ENCODE measurements at regions not wholly inside any gene's neighbourhood (a gene's known extent, or its start where the extent isn't known, plus 50 kb on each side); places are given as distances from the start of the nearest gene placed in this dataset.

- Histone ChIP-seq H3K9ac (ENCODE audit: insufficient read depth, low read length) (no peak overlapping the region), H3K9me3 (ENCODE audit: control insufficient read depth, insufficient read depth, low read depth, low read length) (no peaks in the 10 kb centered on the region), H3K4me3 (replicated peaks in 1 of 4; ENCODE audit: control extremely low read depth in 1 of 4, insufficient read depth in 1 of 4, low read depth in 3 of 4, low read length in 4 of 4) (no peak overlapping the region), H3K36me3 (ENCODE audit: control insufficient read depth, insufficient read depth, low read length) (no peaks in the 10 kb centered on the region), H3K27ac (ENCODE audit: insufficient read depth, low read length) (no peak overlapping the region), H3K4me1 (ENCODE audit: control insufficient read depth, extremely low read depth, insufficient read depth, low read length) (no peaks in the 10 kb centered on the region), H3K79me2 (ENCODE audit: control insufficient read depth, insufficient read depth, low read length) (no peaks in the 10 kb centered on the region), H3K4me2 (ENCODE audit: extremely low read depth, insufficient read depth, low read length) (no peak overlapping the region), H3K27me3 (ENCODE audit: control insufficient read depth, insufficient read depth, low read length) (peaks cover 3% of the 10 kb centered on the region), H4K20me1 (ENCODE audit: control insufficient read depth, extremely low read depth, insufficient read depth, low read length) (no peaks in the 10 kb centered on the region), H2AFZ (ENCODE audit: low read length) (no peak overlapping the region)
- no peak for DNase-seq (ENCODE audit: low read depth in 2 of 2)
- TF ChIP-seq CTCF (conservative IDR thresholded peaks at IDR 0.05 in 1 of 2, IDR thresholded peaks at IDR 0.05 in 1 of 2; ENCODE audit: low read depth in 1 of 2, low read length in 2 of 2): no peak
- no peak for TF ChIP-seq EZH2 (IDR thresholded peaks at IDR 0.05; ENCODE audit: low read length, missing control alignments)
Measured at GRCh38 chr5:37966291-37966690, 126.5 kb upstream of the GDNF start.

- Histone ChIP-seq H3K36me3 (ENCODE audit: control insufficient read depth, insufficient read depth, low read length) (no peaks in the 10 kb centered on the region), H2AFZ (ENCODE audit: low read length) (no peak overlapping the region), H4K20me1 (ENCODE audit: control insufficient read depth, extremely low read depth, insufficient read depth, low read length) (no peaks in the 10 kb centered on the region), H3K4me1 (ENCODE audit: control insufficient read depth, extremely low read depth, insufficient read depth, low read length) (no peaks in the 10 kb centered on the region), H3K4me2 (ENCODE audit: extremely low read depth, insufficient read depth, low read length) (no peak overlapping the region), H3K9ac (ENCODE audit: insufficient read depth, low read length) (no peak overlapping the region), H3K4me3 (replicated peaks in 1 of 4; ENCODE audit: control extremely low read depth in 1 of 4, insufficient read depth in 1 of 4, low read depth in 3 of 4, low read length in 4 of 4) (no peak overlapping the region), H3K79me2 (ENCODE audit: control insufficient read depth, insufficient read depth, low read length) (no peaks in the 10 kb centered on the region), H3K9me3 (ENCODE audit: control insufficient read depth, insufficient read depth, low read depth, low read length) (no peaks in the 10 kb centered on the region), H3K27me3 (ENCODE audit: control insufficient read depth, insufficient read depth, low read length) (peaks cover 3% of the 10 kb centered on the region), H3K27ac (ENCODE audit: insufficient read depth, low read length) (no peak overlapping the region)
- TF ChIP-seq EZH2 (IDR thresholded peaks at IDR 0.05; ENCODE audit: low read length, missing control alignments) (no peak), CTCF (conservative IDR thresholded peaks at IDR 0.05 in 1 of 2, IDR thresholded peaks at IDR 0.05 in 1 of 2; ENCODE audit: low read depth in 1 of 2, low read length in 2 of 2) (no peak)
- no peak for DNase-seq (ENCODE audit: low read depth in 2 of 2)
Measured at GRCh38 chr5:37962389-37962788, 122.5 kb upstream of the GDNF start.

GRCh38 chr5:37957218-37957617 is 117.4 kb upstream of the GDNF start:
- H3K9me3 ChIP-seq (ENCODE audit: control insufficient read depth, insufficient read depth, low read depth, low read length): no peaks in the 10 kb centered on the region
- DNase-seq (ENCODE audit: low read depth in 2 of 2): no peak
- no peak overlapping the region for H2AFZ ChIP-seq (ENCODE audit: low read length)
- H3K9ac ChIP-seq (ENCODE audit: insufficient read depth, low read length): no peak overlapping the region
- no peaks in the 10 kb centered on the region for H3K4me1 ChIP-seq (ENCODE audit: control insufficient read depth, extremely low read depth, insufficient read depth, low read length)
- no peaks in the 10 kb centered on the region for H4K20me1 ChIP-seq (ENCODE audit: control insufficient read depth, extremely low read depth, insufficient read depth, low read length)
- TF ChIP-seq EZH2 (IDR thresholded peaks at IDR 0.05; ENCODE audit: low read length, missing control alignments) (no peak), CTCF (conservative IDR thresholded peaks at IDR 0.05 in 1 of 2, IDR thresholded peaks at IDR 0.05 in 1 of 2; ENCODE audit: low read depth in 1 of 2, low read length in 2 of 2) (no peak)
- H3K27ac ChIP-seq (ENCODE audit: insufficient read depth, low read length): no peak overlapping the region
- H3K36me3 ChIP-seq (ENCODE audit: control insufficient read depth, insufficient read depth, low read length): no peaks in the 10 kb centered on the region
- no peak overlapping the region for H3K4me2 ChIP-seq (ENCODE audit: extremely low read depth, insufficient read depth, low read length)
- H3K79me2 ChIP-seq (ENCODE audit: control insufficient read depth, insufficient read depth, low read length): no peaks in the 10 kb centered on the region
- no peaks in the 10 kb centered on the region for H3K27me3 ChIP-seq (ENCODE audit: control insufficient read depth, insufficient read depth, low read length)
- no peak overlapping the region for H3K4me3 ChIP-seq (replicated peaks in 1 of 4; ENCODE audit: control extremely low read depth in 1 of 4, insufficient read depth in 1 of 4, low read depth in 3 of 4, low read length in 4 of 4)
